ENCODE measurements at regions not wholly inside any gene's neighbourhood (a gene's known extent, or its start where the extent isn't known, plus 50 kb on each side); places are given as distances from the start of the nearest gene placed in this dataset.
"Not testable (repeated sequence)": the region's sequence is repeated elsewhere in the genome, so short reads cannot be mapped to it uniquely, and the experiment has no call there.

GRCh38 chr12:125512541-125513298 is 447.5 kb downstream of the AACS start:
- no peak for DNase-seq

- DNase-seq = no peak
These were observed 450.7 kb downstream of the AACS start for GRCh38 chr12:125515887-125516286.

GRCh38 chr12:125518074-125518473 is 452.8 kb downstream of the AACS start:
- no peak for DNase-seq

- DNase-seq = no peak
These were observed 453.9 kb downstream of the AACS start for GRCh38 chr12:125519026-125519651.

GRCh38 chr12:125525879-125526278 is 460.6 kb downstream of the AACS start:
- no peak for DNase-seq

GRCh38 chr12:125528281-125528680 is 463.0 kb downstream of the AACS start:
- DNase-seq = no peak

GRCh38 chr12:125530201-125530600 is 465.0 kb downstream of the AACS start:
- DNase-seq = no peak

GRCh38 chr12:125530876-125531275 is 465.6 kb downstream of the AACS start:
- DNase-seq = no peak

- DNase-seq = no peak
These were observed 466.3 kb downstream of the AACS start for GRCh38 chr12:125531574-125531973.

GRCh38 chr12:125533434-125534029 is 468.3 kb downstream of the AACS start:
- peak; percentile 86 for DNase-seq

GRCh38 chr12:125538401-125539199 is 473.4 kb downstream of the AACS start:
- no peak for DNase-seq

GRCh38 chr12:125540580-125541204 is 475.5 kb downstream of the AACS start:
- DNase-seq = no peak

GRCh38 chr12:125544960-125545359 is 479.7 kb downstream of the AACS start:
- DNase-seq = no peak

GRCh38 chr12:125549171-125549570 is 483.9 kb downstream of the AACS start:
- no peak for DNase-seq

GRCh38 chr12:125549836-125550235 is 484.6 kb downstream of the AACS start:
- DNase-seq = no peak

- DNase-seq = no peak
These were observed 487.1 kb downstream of the AACS start for GRCh38 chr12:125552295-125552694.

GRCh38 chr12:125561008-125561407 is 495.8 kb downstream of the AACS start:
- not testable (repeated sequence) for DNase-seq

- no peak for DNase-seq
These were observed 499.5 kb downstream of the AACS start for GRCh38 chr12:125564753-125565152.

GRCh38 chr12:125567581-125567980 is 502.3 kb downstream of the AACS start:
- no peak for DNase-seq

- DNase-seq = no peak
These were observed 503.1 kb downstream of the AACS start for GRCh38 chr12:125568306-125568705.

GRCh38 chr12:125573271-125573670 is 508.0 kb downstream of the AACS start:
- DNase-seq = no peak

GRCh38 chr12:125577334-125577733 is 512.1 kb downstream of the AACS start:
- DNase-seq = no peak

GRCh38 chr12:125579916-125580315 is 514.7 kb downstream of the AACS start:
- DNase-seq = no peak

Measured in retina (tissue), 1 donor.